Omental fat pad (tissue), 3 donors: ENCODE measurements at regions not wholly inside any gene's neighbourhood (a gene's known extent, or its start where the extent isn't known, plus 50 kb on each side); places are given as distances from the start of the nearest gene placed in this dataset.

Experiments used
- ATAC-seq: fragments of 150-250 bp; one replicate; pipeline ENCODE4 v1.9.1; 2016; ENCODE audit warnings: mild to moderate bottlenecking, moderate library complexity; ENCODE audit not compliant: low FRiP score
- DNase-seq: peaks from one replicate; pipeline ENCODE4 v3.0.0-alpha.2; 2019; ENCODE audit warnings: low spot score
- CTCF ChIP-seq, 3 donors: fragments of 450-650 bp; IDR thresholded peaks; one replicate each; pipeline ENCODE4 v1.5.1; 2016 to 2017; ENCODE audit warnings: antibody characterized with exemption in 3 of 3, mild to moderate bottlenecking in 3 of 3, moderate library complexity in 2 of 3

DNA sequence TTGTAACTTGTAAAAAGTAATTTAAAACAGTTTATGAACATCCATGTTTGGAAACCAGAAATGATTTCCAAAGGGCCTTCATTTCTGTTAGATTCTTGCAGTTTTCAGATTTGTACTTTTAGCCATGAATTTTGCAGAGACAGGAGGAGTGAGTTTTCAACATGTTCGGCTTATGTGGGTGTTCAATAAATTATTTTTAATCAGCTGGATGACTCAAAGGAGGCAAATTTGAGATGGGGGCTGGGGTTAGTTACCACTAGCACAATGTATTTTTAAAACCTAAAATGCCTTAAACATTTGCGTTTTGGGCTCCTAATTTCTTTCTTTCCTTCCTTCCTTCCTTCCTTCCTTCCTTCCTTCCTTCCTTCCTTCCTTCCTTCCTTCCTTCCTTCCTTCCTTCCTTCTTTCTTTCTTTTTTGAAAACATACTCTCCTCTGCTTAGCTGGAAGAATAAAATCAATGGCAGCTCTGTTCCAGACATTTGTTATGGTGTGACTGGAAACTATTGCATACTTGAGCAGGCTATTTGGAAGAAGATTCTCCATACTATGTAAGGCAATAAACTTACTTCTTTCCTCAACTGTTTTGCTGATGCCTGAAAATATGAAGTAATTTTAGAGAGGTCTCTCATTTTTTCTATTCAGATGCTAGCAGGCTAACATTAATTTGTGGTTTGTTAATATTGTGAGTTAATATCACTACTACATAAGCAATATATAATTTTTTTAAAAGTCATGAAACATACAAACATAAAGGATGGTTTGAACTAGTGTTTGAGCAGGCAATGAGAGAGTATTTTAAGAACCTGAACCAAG is 394.4 kb downstream of the NYAP2 start:
- ATAC-seq (no peak), DNase-seq (no peak)
- TF ChIP-seq CTCF (IDR thresholded peaks at IDR 0.05): no peak

DNA sequence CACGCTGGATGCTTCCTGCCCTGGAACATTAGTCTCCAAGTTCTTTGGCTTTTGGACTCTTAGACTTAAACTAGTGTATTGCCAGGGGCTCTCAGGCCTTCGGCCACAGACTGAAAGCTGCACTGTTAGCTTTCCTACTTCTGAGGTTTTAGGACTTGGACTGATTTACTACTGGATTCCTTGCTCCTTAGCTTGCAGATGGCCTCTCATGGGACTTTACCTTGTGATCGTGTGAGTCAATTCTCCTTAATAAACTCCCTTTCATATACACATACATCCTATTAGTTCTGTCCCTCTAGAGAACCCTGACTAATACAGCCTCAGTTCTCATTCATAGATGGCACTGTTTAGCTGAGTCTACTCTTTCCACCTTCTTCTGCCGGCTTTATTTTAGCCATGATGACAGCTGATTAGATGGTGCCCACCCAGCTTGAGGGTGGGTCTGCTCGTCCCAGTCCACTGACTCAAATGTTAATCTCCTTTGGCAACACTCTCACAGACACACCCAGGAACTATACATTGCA is 389.1 kb downstream of the NYAP2 start:
- DNase-seq: no peak
- TF ChIP-seq CTCF (IDR thresholded peaks at IDR 0.05): no peak
- ATAC-seq: no peak

GRCh38 chr2:225787497-225787896 is 388.0 kb downstream of the NYAP2 start:
- DNase-seq: no peak
- TF ChIP-seq CTCF (IDR thresholded peaks at IDR 0.05): no peak
- ATAC-seq: no peak

GRCh38 chr2:225781991-225782390 is 382.5 kb downstream of the NYAP2 start:
- no peak for TF ChIP-seq CTCF (IDR thresholded peaks at IDR 0.05)
- no peak for ATAC-seq
- DNase-seq: no peak

DNA sequence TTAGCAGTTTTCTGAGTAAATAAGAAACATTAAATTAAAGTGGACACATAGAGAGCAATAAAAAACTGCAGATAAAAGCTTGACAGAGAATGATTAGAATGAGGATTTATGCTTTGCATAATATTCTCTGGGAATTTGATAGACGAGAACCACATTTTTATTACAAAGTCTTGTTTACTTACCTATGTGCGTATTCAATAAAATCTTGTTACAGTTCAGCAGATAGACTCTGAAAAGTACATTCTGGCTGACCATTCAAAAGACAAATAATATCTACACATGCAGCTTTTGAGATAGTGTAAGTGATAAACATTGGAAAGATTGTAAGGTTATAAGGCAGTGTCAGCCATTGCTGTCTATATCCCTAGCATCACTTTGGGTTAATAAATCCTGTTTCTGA is 381.6 kb downstream of the NYAP2 start:
- no peak for TF ChIP-seq CTCF (IDR thresholded peaks at IDR 0.05)
- no peak for DNase-seq
- no peak for ATAC-seq

DNA sequence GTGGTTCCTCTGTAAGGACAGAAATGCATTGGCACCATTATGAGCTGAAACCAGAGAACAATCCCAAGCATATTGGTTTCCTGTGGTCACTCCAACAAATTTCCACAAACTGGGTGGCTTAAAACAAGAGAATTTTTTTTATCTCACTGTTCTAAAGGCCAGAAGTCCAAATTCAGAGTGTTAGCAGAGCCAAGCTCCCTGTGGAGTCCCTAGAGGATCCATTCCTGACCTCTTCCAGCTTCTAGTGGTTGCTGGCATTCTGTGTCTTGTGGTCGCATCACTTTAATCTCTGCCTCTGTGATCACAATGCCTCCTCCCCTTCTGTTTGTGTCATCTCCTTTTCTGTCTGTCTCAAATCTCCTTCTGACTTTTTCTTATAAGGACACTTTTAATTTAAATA is 380.3 kb downstream of the NYAP2 start:
- TF ChIP-seq CTCF (IDR thresholded peaks at IDR 0.05): no peak
- no peak for ATAC-seq
- DNase-seq: no peak

DNA sequence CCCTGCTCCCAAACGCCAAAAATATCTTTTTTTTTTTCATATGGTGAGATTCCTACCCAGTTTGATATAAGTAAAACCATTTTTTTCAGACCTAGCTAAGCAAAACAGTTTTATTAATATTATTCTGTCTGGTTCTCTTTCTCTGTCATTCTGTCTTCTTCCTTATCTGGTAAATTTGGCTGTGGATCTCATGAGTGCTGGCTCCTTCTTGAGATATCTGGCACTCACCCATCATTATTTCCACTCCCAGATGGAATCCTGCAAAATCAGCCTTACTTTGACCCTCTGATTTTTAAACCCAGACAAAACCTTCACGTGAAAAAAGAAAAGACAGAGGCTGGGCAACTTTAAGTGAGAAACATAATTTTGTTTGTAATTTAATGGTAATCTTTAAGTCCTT is 373.6 kb downstream of the NYAP2 start:
- ATAC-seq (no peak), DNase-seq (no peak)
- no peak for TF ChIP-seq CTCF (IDR thresholded peaks at IDR 0.05)
